HG03439 (cell line): ENCODE measurements at regions not wholly inside any gene's neighbourhood (a gene's known extent, or its start where the extent isn't known, plus 50 kb on each side); places are given as distances from the start of the nearest gene placed in this dataset.

ENCODE experiments used
- ATAC-seq: cut with Tn5 transposase; IDR thresholded peaks from one replicate; pipeline ENCODE4 v1.9.1; 2021; ENCODE audit warnings: mild to moderate bottlenecking, moderate library complexity; ENCODE audit not compliant: unreplicated experiment

GRCh38 chr5:2506603-2507002, 244.9 kb downstream of the IRX2 start:
- no peak for ATAC-seq

GRCh38 chr5:2505217-2505616, 246.3 kb downstream of the IRX2 start:
- ATAC-seq, result no peak

GRCh38 chr5:2502970-2503594, 248.4 kb downstream of the IRX2 start:
- no peak for ATAC-seq

- no peak for ATAC-seq
Measured at GRCh38 chr5:2499917-2500316, 251.6 kb downstream of the IRX2 start.

GRCh38 chr5:2496891-2497290, 254.6 kb downstream of the IRX2 start:
- no peak for ATAC-seq

- no peak for ATAC-seq
Measured at GRCh38 chr5:2496126-2496525, 255.4 kb downstream of the IRX2 start.

GRCh38 chr5:2493356-2493755, 258.1 kb downstream of the IRX2 start:
- ATAC-seq, result no peak

GRCh38 chr5:2492476-2492875, 259.0 kb downstream of the IRX2 start:
- ATAC-seq, result no peak

- no peak for ATAC-seq
Measured at GRCh38 chr5:2491846-2492245, 259.6 kb downstream of the IRX2 start.

- no peak for ATAC-seq
Measured at GRCh38 chr5:2489306-2489705, 262.2 kb downstream of the IRX2 start.

GRCh38 chr5:2488593-2488992, 262.9 kb downstream of the IRX2 start:
- no peak for ATAC-seq

GRCh38 chr5:2487152-2487763, 264.2 kb downstream of the IRX2 start:
- no peak for ATAC-seq

GRCh38 chr5:2486373-2486772, 265.1 kb downstream of the IRX2 start:
- no peak for ATAC-seq

GRCh38 chr5:2482778-2483177, 268.7 kb downstream of the IRX2 start:
- ATAC-seq, result no peak

- no peak for ATAC-seq
Measured at GRCh38 chr5:2480871-2481270, 270.6 kb downstream of the IRX2 start.

- no peak for ATAC-seq
Measured at GRCh38 chr5:2475902-2476301, 275.6 kb downstream of the IRX2 start.

- no peak for ATAC-seq
Measured at GRCh38 chr5:2472670-2473069, 278.8 kb downstream of the IRX2 start.

GRCh38 chr5:2471152-2471879, 280.2 kb downstream of the IRX2 start:
- no peak for ATAC-seq

GRCh38 chr5:2466966-2467365, 284.5 kb downstream of the IRX2 start:
- no peak for ATAC-seq

- ATAC-seq, result no peak
Measured at GRCh38 chr5:2465383-2465782, 286.1 kb downstream of the IRX2 start.

GRCh38 chr5:2464141-2464540, 287.3 kb downstream of the IRX2 start:
- no peak for ATAC-seq
